NCI-H1694 (cell line): ENCODE measurements at regions not wholly inside any gene's neighbourhood (a gene's known extent, or its start where the extent isn't known, plus 50 kb on each side); places are given as distances from the start of the nearest gene placed in this dataset.

Experiments used
- DNase-seq: peaks from one replicate; lab custom pipeline; 2025; lab: John Stamatoyannopoulos, UW

- no peak for DNase-seq
These were observed 52.1 kb downstream of the STYXL2 start for GRCh38 chr1:167145965-167146364.

GRCh38 chr1:167146903-167147539, 53.1 kb downstream of the STYXL2 start:
- DNase-seq = no peak

- DNase-seq = no peak
These were observed 54.5 kb downstream of the STYXL2 start for GRCh38 chr1:167148421-167148820.

GRCh38 chr1:167149793-167150491, 56.1 kb downstream of the STYXL2 start:
- DNase-seq = no peak

- DNase-seq = no peak
These were observed 56.6 kb downstream of the STYXL2 start for GRCh38 chr1:167150492-167150833.

GRCh38 chr1:167152192-167152876, 58.5 kb downstream of the STYXL2 start:
- DNase-seq = no peak

- no peak for DNase-seq
These were observed 62.6 kb downstream of the STYXL2 start for GRCh38 chr1:167156466-167156865.

GRCh38 chr1:167157114-167157513, 63.2 kb downstream of the STYXL2 start:
- no peak for DNase-seq

GRCh38 chr1:167158111-167158812, 62.4 kb upstream of the POU2F1 start:
- DNase-seq = no peak

GRCh38 chr1:167158813-167159275, 61.8 kb upstream of the POU2F1 start:
- DNase-seq = no peak

- DNase-seq = no peak
These were observed 60.9 kb upstream of the POU2F1 start for GRCh38 chr1:167159782-167160181.

GRCh38 chr1:167161242-167161641, 59.4 kb upstream of the POU2F1 start:
- DNase-seq = no peak

- DNase-seq = no peak
These were observed 58.9 kb upstream of the POU2F1 start for GRCh38 chr1:167161762-167162161.

GRCh38 chr1:167165219-167165618, 55.5 kb upstream of the POU2F1 start:
- DNase-seq = no peak

GRCh38 chr1:167165948-167166689, 54.6 kb upstream of the POU2F1 start:
- DNase-seq = peak; percentile 77

- peak; percentile 77 for DNase-seq
These were observed 54.0 kb upstream of the POU2F1 start for GRCh38 chr1:167166690-167167075.

GRCh38 chr1:167168424-167168823, 52.3 kb upstream of the POU2F1 start:
- no peak for DNase-seq

- no peak for DNase-seq
These were observed 51.0 kb upstream of the POU2F1 start for GRCh38 chr1:167169642-167170041.
